Heart left ventricle (tissue), 16 donors: ENCODE measurements at regions not wholly inside any gene's neighbourhood (a gene's known extent, or its start where the extent isn't known, plus 50 kb on each side); places are given as distances from the start of the nearest gene placed in this dataset.

Experiments
- ATAC-seq, 4 donors: fragments of 200-7000 bp; cut with Tn5 transposase; one replicate each; pipeline ENCODE4 v1.9.1; 2020 to 2022; ENCODE audit warnings: moderate library complexity in 4 of 4, mild to moderate bottlenecking in 3 of 4, moderate number of reproducible peaks in 1 of 4
- DNase-seq, 5 donors: peaks; one replicate each; pipeline ENCODE4 v3.0.0-alpha.2; 2020
- H3K27ac ChIP-seq, 12 donors: fragments of 200-600 bp; sonication (generic) in 4 of 12; one replicate each; pipeline versions ENCODE4 v1.5.0 to v1.8.0; 2016 to 2022; ENCODE audit warnings: mild to moderate bottlenecking in 2 of 12
- H3K27me3 ChIP-seq, 9 donors: fragments of 200-600 bp; sonication (generic) in 2 of 9; one replicate each; pipeline versions ENCODE4 v1.5.1 to v1.8.0; 2016 to 2022; ENCODE audit warnings: mild to moderate bottlenecking in 3 of 9
- H3K36me3 ChIP-seq, 9 donors: fragments of 200-600 bp; sonication (generic) in 2 of 9; one replicate each; pipeline versions ENCODE4 v1.5.0 to v1.8.0; 2018 to 2022; ENCODE audit warnings: mild to moderate bottlenecking in 2 of 9
- H3K4me1 ChIP-seq, 12 donors: fragments of 200-600 bp; sonication (generic) in 4 of 12; one replicate each; pipeline versions ENCODE4 v1.5.0 to v1.8.0; 2016 to 2022; ENCODE audit warnings: mild to moderate bottlenecking in 3 of 12
- H3K4me3 ChIP-seq, 12 donors: fragments of 200-600 bp; sonication (generic) in 4 of 12; one replicate each; pipeline versions ENCODE4 v1.5.0 to v1.8.0; 2017 to 2022; ENCODE audit warnings: mild to moderate bottlenecking in 9 of 12, moderate library complexity in 4 of 12
- H3K9me3 ChIP-seq, 12 donors: fragments of 200-600 bp; sonication (generic) in 4 of 12; one replicate each; pipeline versions ENCODE4 v1.5.0 to v1.8.0; 2016 to 2022; ENCODE audit warnings: mild to moderate bottlenecking in 1 of 12
- POLR2A ChIP-seq, 2 donors: fragments of 450-650 bp; IDR thresholded peaks; one replicate each; pipeline ENCODE4 v1.6.1; 2017; ENCODE audit warnings: antibody characterized with exemption in 2 of 2, mild to moderate bottlenecking in 2 of 2, moderate library complexity in 2 of 2
- WGBS, 4 donors: extraction: QIAGEN DNeasy Blood & Tissue Kit in 2 of 4; methylation state at CpG; one replicate each; pipeline versions ENCODE4 v1.1.5 to v1.1.7; 2013 to 2018; 5-methylcytosine and 5-hydroxymethylcytosine counted together
- intact Hi-C, 10 donors: fragments of 100-400 bp; cut with DNase I; formaldehyde crosslinking; loops; one replicate each; pipeline versions ENCODE4 v1.11.1 to v1.14.2; 2022
- TF ChIP-seq, protein P1 (sequence below), 12 donors: fragments of 200-600 bp; sonication (generic) in 4 of 12; IDR thresholded peaks; one replicate each; pipeline versions ENCODE4 v1.5.0 to v1.8.0; 2018 to 2022; ENCODE audit warnings: antibody characterized with exemption in 12 of 12, mild to moderate bottlenecking in 5 of 12
- donor health status: ischemic (EF 13 %, LVEDD 7.1; RV severe dilation, severe dysfunction).
- donor health status: healthy with polysubstance abuse.
- donor health status: DM: no; HTN: yes; CAD: no.
- donor health status: DM: no; HTN: no; CAD: no.
- donor health status: ischemic (EF 25% LVEDD 6.9; RV normal size, moderate dysfunction).
- donor health status: ischemic (EF 25% LVEDD 5.7; RV mildly dilated, moderate dysfunction).
- donor health status: healthy.
- donor health status: DM: yes; HTN: yes; CAD: no.
- donor health status: ischemic (EF 35%, LVEDD 5.7; RV mildly dilated, moderate dysfunction).
- donor health status: nonischemic (EF 11% LVEDD 7.7; RV severe dilation, severe dysfunction).
- donor health status: DM: yes; HTN: yes; CAD: no.
- donor health status: PGD.
- donor health status: ischemic (EF 29% LVEDD 5.4; RV normal size, mild dysfunction).
- donor health status: nonischemic (EF 23%, LVEDD 6.1; RV moderate dilation, normal function).

DNA sequence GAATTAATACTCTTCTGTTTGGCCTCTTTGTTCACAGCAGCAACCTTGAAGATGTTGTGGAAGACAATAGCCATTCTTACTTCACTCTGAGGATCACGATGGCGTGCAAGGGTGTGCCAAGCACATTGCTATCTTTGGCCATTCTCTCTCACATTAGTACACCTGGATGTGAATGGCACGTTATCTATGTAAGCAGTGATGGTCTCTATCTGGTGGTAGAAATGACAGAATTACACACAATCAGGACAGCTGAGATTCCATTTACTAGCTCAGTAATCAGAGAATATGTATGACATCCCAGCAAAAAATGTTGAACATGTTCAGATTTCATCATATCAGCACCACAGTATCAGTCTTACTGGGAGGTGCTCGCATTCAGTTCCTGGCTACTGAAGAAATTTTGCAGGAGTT lies 116.2 kb downstream of the LCA5 start:
- WGBS, 4 donors = 82 to 94% (median 87%) methylated on average over 4 of the region's 4 CpGs
- intact Hi-C loops = no loop called here
- Histone ChIP-seq H3K9me3 (no peaks in the 10 kb centered on the region), H3K36me3 (no peaks in the 10 kb centered on the region), H3K4me1 (peaks cover 0 to 11% (median 5%) of the 10 kb centered on the region in 12 donors), H3K27ac (no peak overlapping the region), H3K27me3 (no peaks in the 10 kb centered on the region), H3K4me3 (no peak overlapping the region)
- ATAC-seq (no peak), DNase-seq (no peak)
- TF ChIP-seq POLR2A (IDR thresholded peaks at IDR 0.05) = no peak
- TF ChIP-seq, protein P1, sequence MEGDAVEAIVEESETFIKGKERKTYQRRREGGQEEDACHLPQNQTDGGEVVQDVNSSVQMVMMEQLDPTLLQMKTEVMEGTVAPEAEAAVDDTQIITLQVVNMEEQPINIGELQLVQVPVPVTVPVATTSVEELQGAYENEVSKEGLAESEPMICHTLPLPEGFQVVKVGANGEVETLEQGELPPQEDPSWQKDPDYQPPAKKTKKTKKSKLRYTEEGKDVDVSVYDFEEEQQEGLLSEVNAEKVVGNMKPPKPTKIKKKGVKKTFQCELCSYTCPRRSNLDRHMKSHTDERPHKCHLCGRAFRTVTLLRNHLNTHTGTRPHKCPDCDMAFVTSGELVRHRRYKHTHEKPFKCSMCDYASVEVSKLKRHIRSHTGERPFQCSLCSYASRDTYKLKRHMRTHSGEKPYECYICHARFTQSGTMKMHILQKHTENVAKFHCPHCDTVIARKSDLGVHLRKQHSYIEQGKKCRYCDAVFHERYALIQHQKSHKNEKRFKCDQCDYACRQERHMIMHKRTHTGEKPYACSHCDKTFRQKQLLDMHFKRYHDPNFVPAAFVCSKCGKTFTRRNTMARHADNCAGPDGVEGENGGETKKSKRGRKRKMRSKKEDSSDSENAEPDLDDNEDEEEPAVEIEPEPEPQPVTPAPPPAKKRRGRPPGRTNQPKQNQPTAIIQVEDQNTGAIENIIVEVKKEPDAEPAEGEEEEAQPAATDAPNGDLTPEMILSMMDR (IDR thresholded peaks at IDR 0.05) = no peak

DNA sequence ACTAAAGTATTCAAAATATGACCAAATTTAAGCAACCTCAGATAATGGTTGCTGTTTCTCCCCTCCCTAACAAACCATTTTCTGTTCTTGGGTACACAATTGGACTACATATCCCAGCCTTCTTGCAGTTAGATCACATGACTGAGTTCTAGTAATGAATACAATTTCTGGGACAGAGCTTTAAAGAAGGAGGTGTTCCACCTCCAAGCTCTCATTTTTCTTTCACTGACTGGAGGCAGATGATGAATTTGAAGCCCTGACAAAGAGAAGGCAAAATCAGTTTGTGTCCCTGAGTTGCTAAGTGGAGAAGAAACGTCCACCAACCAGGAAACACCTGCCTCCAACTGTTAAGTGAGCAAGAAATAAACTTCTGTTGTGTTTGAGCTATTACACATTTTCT lies 117.2 kb downstream of the LCA5 start:
- H3K4me1 ChIP-seq = peaks cover 0 to 11% (median 5%) of the 10 kb centered on the region in 12 donors
- DNase-seq (no peak), ATAC-seq (no peak)
- H3K4me3 ChIP-seq = no peak overlapping the region
- H3K36me3 ChIP-seq = no peaks in the 10 kb centered on the region
- H3K27ac ChIP-seq = no peak overlapping the region
- TF ChIP-seq POLR2A (IDR thresholded peaks at IDR 0.05) = no peak
- TF ChIP-seq, protein P1 (IDR thresholded peaks at IDR 0.05) = no peak
- intact Hi-C loops = no loop called here
- 38 to 51% (median 47%) methylated on average over 1 of the region's 1 CpG for WGBS, 4 donors
- H3K9me3 ChIP-seq = no peaks in the 10 kb centered on the region
- H3K27me3 ChIP-seq = no peaks in the 10 kb centered on the region

DNA sequence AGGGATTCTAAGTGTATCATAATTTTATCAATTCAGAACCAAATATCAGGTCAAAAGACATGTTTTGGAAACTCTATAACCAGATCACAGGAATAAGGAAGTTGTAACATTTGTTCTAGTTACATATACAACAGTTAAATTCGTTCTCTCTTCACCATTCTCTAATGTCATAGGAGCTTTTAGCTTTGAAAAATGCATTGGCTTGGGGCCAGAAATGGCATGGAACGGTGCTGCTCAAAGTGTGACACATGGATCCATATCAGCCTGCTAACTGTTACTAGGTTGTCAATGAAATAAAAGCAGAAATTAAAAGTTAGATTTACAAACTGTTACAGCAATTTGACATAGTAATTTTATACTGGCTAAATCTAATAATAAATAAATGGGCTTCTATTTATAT lies 120.3 kb downstream of the LCA5 start:
- Histone ChIP-seq H3K9me3 (no peaks in the 10 kb centered on the region), H3K4me3 (no peak overlapping the region), H3K4me1 (peaks cover 0 to 8% (median 3%) of the 10 kb centered on the region in 12 donors), H3K27me3 (no peaks in the 10 kb centered on the region), H3K27ac (no peak overlapping the region), H3K36me3 (no peaks in the 10 kb centered on the region)
- 34 to 46% (median 39%) methylated on average over 2 of the region's 2 CpGs for WGBS, 4 donors
- DNase-seq (no peak), ATAC-seq (no peak)
- TF ChIP-seq, protein P1 (IDR thresholded peaks at IDR 0.05) = no peak
- no peak for TF ChIP-seq POLR2A (IDR thresholded peaks at IDR 0.05)
- intact Hi-C loops = no loop called here

DNA sequence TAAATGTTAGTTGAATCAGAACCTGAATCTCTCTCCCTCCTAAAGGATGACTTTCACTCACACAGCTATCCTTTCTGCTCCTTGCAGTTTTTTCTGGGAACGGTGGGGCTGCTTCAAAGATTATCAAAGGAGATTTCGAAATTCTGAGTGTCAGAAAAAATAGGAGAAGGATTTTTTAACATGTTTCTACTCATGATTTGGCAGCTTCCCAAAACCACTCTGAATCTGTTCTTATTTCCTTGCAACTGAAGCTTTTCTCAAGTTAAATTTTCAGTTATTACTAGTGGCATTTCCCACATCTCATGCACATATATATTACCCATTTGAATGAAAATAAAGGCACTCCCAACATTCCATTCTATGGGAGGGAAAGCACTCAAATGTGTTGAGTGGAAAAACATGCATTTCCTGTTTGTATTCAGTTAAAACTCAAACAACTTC lies 123.6 kb downstream of the LCA5 start:
- 33 to 41% (median 37%) methylated on average over 2 of the region's 2 CpGs for WGBS, 4 donors
- Histone ChIP-seq H3K4me3 (no peak overlapping the region), H3K27me3 (no peaks in the 10 kb centered on the region), H3K36me3 (no peaks in the 10 kb centered on the region), H3K4me1 (peaks cover 0 to 3% (median 0%) of the 10 kb centered on the region in 12 donors), H3K9me3 (no peaks in the 10 kb centered on the region), H3K27ac (no peak overlapping the region)
- intact Hi-C loops = no loop called here
- no peak for ATAC-seq
- no peak for TF ChIP-seq POLR2A (IDR thresholded peaks at IDR 0.05)
- TF ChIP-seq, protein P1 (IDR thresholded peaks at IDR 0.05) = no peak
- no peak for DNase-seq
